NCI-H1436 treated with DMSO at 0.1 percent for 48 hours (cell line): ENCODE measurements at regions not wholly inside any gene's neighbourhood (a gene's known extent, or its start where the extent isn't known, plus 50 kb on each side); places are given as distances from the start of the nearest gene placed in this dataset.

ENCODE experiments used
- DNase-seq: peaks from one replicate; lab custom pipeline; 2025; lab: John Stamatoyannopoulos, UW

DNA sequence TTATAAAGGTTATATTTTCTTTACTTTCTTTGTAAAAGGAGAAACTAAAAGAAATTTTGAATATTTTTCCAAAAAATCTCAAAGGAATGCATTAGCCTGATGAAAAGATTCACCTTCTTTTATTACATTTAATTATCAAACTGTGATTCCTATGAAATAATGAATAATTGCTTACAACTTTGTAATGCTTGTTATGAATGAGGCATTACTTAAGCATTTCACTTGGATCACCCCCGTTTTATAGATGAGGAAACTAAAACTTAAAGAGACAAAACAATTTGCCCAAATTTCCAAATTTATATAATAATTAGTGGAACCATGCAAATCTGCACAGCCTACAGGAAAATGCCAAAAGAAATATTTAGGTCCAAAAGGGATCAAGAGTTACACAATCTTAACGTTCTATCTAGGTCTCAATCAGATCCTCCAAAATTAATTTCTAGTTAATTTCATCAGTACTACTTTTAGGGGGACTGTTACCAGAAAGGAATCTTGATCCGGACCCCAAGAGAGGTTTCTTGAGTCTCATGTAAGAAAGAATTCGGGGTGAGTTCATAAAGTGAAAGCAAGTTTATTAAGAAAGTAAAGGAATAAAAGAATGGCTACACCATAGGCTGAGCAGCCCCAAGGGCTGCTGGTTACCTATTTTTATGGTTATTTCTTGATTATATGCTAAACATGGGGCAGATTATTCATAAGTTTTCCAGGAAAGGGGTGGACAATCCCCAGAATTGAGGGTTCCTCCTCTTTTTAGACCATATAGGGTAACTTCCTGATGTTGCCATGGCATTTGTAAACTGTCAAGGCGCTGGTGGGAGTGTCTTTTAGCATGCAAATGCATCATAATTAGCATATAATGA is 288.0 kb downstream of the ADGB start:
- DNase-seq, result no peak

GRCh38 chr6:146887447-146888077 is 288.8 kb downstream of the ADGB start:
- no peak for DNase-seq

DNA sequence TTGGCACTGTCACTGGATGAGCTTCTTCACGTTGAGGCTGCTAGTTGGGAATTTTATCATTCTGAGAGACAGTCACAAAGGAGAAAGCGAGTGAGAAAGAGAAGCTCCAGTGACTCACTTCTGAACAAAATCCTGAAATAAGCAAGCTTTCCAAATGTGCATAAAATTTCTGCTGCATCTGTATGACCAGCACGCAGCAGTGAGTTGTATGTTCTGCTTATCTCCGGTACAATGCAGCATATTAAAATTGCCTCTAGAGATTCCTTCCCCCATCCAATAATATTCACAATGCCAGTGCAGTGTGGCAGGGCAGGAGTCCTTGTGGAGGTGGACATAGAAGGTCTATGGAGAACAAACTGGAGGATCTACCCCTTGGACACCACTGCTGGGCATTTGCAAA is 290.5 kb downstream of the ADGB start:
- DNase-seq, result no peak

- DNase-seq, result no peak
Measured at GRCh38 chr6:146890172-146890571, 291.4 kb downstream of the ADGB start.

DNA sequence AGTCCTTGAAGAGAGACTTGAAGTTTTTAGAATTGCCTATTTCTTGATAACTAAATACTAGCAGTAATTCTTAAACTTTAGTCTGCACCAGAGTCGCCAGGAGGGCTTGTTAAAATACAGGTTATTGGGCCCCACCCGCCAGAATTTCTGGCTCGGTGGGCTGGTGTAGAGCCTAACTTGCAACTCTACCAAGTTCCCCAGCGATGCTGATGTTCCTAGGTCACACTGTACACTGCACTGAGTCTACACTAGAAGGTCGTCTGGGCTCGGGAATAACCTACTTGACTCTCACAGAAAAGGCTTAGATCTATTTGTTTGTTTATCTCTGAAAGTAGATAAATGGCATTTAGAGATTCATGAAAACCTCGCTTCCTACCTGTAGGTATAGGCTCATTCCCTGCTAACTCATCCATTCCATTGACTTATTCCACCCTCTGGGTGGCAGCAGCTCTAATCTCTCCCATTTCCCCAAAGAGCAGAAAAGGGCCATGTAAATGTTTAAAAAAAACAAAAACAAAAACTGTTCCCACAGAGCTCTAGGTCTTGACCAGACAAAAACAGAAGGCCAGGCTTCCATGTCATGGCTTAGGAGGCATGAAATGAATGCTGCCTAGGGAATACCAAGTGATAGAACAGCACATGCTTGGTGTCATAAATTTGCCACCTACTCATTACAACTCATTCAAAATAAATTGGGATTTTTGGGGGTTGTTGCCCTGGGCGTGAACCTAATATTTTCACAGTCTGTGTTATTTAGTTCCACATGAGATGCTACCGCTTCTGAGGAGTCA is 292.1 kb downstream of the ADGB start:
- DNase-seq, result no peak

DNA sequence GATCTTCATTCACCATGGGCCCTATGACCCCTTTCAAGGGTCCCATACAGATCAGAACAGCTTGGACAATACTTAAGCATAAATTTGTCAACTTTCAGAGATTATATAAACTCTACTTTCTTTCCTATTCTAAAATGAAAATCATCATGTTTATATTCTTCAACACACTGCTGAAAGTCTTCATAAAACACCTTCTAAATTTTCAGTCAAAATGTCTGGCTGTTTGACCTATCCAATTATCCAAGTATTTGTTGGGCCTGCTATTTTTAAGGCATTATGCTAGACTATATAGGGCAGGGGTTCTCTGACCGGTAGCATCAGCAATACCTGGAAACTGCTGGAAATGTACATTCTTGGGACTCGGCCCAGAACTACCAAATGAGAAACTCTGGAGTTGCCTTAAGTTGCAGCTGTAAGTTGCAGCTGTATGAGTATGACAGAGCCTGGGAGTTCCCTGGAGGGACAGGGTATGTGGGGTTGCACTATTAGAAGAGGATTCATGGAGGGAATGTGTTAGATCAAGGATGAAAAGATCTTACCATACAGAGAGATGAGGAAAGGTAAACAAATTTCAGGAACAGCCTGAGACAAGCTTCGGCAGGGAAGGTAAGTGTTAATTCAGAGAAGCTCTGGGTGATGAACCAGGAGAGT is 293.0 kb downstream of the ADGB start:
- no peak for DNase-seq

- DNase-seq, result no peak
Measured at GRCh38 chr6:146892283-146892612, 293.5 kb downstream of the ADGB start.

GRCh38 chr6:146892613-146893401 is 294.0 kb downstream of the ADGB start:
- DNase-seq, result no peak

GRCh38 chr6:146893690-146894089 is 294.9 kb downstream of the ADGB start:
- no peak for DNase-seq

DNA sequence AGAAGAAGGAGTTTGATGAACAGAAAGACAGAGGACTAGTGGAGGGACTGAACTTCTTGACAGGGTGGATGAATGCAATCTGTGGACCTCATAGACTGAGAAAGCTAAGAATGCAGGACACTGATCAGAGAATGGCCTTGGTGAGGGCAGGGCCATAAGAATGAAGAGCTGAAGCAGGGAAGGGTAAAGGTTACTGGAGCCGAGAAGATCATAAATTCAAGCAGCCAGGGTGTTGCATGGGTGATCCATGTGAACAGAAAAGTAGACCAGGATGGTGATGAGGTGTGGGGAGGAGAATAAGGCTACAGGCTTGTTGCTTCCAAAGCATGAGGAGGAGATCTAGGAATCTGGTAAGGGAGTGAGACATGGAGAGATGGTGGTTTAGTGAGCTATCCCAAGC is 295.9 kb downstream of the ADGB start:
- DNase-seq, result no peak

GRCh38 chr6:146895101-146895771 is 296.5 kb downstream of the ADGB start:
- DNase-seq, result no peak

DNA sequence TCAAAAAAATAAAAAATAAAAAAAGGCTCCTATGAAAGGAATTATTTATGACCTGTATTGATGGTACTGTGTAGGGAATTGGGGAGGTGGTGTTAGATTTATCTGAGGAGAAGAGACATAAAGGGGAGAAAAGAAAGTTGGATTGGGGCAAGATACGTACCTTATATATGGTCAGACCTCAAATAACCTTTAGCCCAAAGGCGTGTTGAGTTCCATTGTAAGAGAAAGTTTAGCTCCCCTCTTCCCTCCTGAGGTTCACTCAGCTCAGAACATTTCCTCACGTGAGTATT is 296.9 kb downstream of the ADGB start:
- DNase-seq, result no peak

DNA sequence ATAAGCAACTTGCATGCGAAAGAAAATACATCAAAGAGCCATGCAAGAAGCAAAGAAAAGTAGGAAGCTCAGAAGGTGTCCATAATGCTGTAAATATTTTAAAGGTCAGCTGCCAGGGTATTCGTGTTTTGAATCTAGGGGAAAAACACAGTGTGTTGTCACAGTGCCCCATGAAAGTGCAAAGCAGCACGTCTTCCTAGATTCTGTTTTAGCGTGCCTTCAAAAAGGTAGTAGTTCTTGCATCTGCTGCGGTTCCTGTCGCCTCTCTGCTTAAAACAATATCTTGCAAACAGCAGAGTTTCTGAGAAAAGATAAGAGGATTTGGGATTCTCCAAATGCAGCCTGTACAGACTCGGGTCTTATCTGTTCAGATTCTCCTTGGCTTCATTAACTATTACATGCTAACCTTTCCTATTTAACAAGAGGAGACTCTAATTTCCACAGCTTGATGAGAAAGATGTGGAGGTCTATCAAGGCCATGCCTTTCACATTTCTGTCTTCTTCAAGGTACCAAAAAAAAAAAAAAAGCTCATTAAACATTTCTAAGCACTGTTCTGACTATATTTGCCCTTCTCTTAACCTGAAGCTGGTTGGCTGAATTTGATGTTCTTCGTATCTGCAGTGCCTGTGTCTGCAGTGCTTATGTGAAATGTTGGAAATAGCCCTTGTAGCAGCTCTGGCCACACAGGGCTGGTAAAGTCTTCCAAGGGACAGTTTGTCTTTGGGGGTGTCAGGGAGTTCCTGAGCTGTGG is 297.5 kb downstream of the ADGB start:
- no peak for DNase-seq

GRCh38 chr6:146896960-146897701 is 298.4 kb downstream of the ADGB start:
- DNase-seq, result no peak

DNA sequence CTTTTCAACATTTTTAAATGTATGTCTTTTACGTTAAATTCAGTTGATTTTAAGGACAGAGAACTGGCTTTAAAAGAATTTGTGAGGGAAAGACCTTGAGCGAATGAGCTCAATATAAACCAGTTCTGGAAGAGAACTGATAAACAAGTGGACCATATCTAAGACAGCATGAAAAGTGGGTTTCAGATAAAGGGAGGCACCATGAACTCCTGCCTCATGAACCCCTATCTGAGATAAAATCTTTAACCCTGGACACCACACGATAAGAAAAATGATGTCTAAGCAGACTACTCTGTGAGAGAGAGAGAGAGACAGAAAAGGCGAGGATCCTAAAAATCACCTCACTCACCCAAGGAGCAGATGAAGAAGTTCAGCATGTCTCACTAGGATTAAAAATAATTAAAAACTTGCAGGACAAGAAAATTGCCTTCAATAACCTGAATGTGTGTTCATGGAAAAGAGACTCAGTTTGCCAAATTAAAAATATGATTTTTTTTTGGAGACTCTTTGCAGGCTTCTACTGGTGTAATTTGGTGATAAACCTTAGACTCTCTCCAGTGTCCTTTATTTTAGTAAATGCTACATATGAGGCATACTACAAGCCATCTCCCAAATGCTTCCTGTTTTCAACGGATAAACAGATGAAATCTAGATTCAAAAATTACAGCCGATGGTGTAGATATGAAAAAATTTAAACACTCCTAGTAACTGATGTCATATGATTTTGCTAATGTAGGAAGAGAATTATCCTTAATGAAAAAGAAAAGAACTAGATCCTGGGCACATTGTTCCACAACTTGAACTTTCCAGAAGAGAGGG is 299.5 kb downstream of the ADGB start:
- no peak for DNase-seq

- no peak for DNase-seq
Measured at GRCh38 chr6:146898888-146899227, 300.1 kb downstream of the ADGB start.

GRCh38 chr6:146901940-146902816 is 302.0 kb upstream of the STXBP5 start:
- DNase-seq, result no peak

GRCh38 chr6:146902846-146903245 is 301.4 kb upstream of the STXBP5 start:
- no peak for DNase-seq
